ENCODE measurements at regions not wholly inside any gene's neighbourhood (a gene's known extent, or its start where the extent isn't known, plus 50 kb on each side); places are given as distances from the start of the nearest gene placed in this dataset.
A peak's percentile ranks its signal among the peaks of the same experiment; 100 is the strongest.
"Not testable (repeated sequence)": the region's sequence is repeated elsewhere in the genome, so short reads cannot be mapped to it uniquely, and the experiment has no call there.

- no peak for DNase-seq
These were observed 132.5 kb downstream of the HHIPL2 start for GRCh38 chr1:222415441-222415840.

GRCh38 chr1:222413991-222414549, 133.8 kb downstream of the HHIPL2 start:
- DNase-seq = no peak

GRCh38 chr1:222413436-222413835, 134.5 kb downstream of the HHIPL2 start:
- DNase-seq = no peak

GRCh38 chr1:222404710-222405109, 143.2 kb downstream of the HHIPL2 start:
- no peak for DNase-seq

- no peak for DNase-seq
These were observed 148.7 kb downstream of the HHIPL2 start for GRCh38 chr1:222399197-222399596.

- no peak for DNase-seq
These were observed 153.7 kb downstream of the HHIPL2 start for GRCh38 chr1:222394224-222394623.

GRCh38 chr1:222392556-222392955, 155.3 kb downstream of the HHIPL2 start:
- peak; percentile 29 for DNase-seq

- DNase-seq = no peak
These were observed 157.7 kb downstream of the HHIPL2 start for GRCh38 chr1:222390181-222390580.

- DNase-seq = no peak
These were observed 160.7 kb downstream of the HHIPL2 start for GRCh38 chr1:222387007-222387814.

- DNase-seq = no peak
These were observed 161.9 kb downstream of the HHIPL2 start for GRCh38 chr1:222385955-222386354.

- no peak for DNase-seq
These were observed 162.6 kb downstream of the HHIPL2 start for GRCh38 chr1:222385262-222385661.

- DNase-seq = no peak
These were observed 163.4 kb downstream of the HHIPL2 start for GRCh38 chr1:222384531-222384930.

GRCh38 chr1:222382171-222382570, 165.7 kb downstream of the HHIPL2 start:
- peak; percentile 4 for DNase-seq

GRCh38 chr1:222377428-222378088, 170.3 kb downstream of the HHIPL2 start:
- DNase-seq = no peak

GRCh38 chr1:222376791-222377190, 171.1 kb downstream of the HHIPL2 start:
- DNase-seq = not testable (repeated sequence)

- no peak for DNase-seq
These were observed 172.2 kb downstream of the HHIPL2 start for GRCh38 chr1:222375701-222376100.

- no peak for DNase-seq
These were observed 173.9 kb downstream of the HHIPL2 start for GRCh38 chr1:222373831-222374602.

- DNase-seq = no peak
These were observed 174.7 kb downstream of the HHIPL2 start for GRCh38 chr1:222373216-222373615.

- DNase-seq = no peak
These were observed 175.7 kb downstream of the HHIPL2 start for GRCh38 chr1:222372221-222372620.

- DNase-seq = peak; percentile 59
These were observed 176.8 kb downstream of the HHIPL2 start for GRCh38 chr1:222370913-222371675.

- DNase-seq = peak; percentile 29
These were observed 177.6 kb downstream of the HHIPL2 start for GRCh38 chr1:222370081-222370912.
